Vagina (tissue), 2 donors: ENCODE measurements at regions not wholly inside any gene's neighbourhood (a gene's known extent, or its start where the extent isn't known, plus 50 kb on each side); places are given as distances from the start of the nearest gene placed in this dataset.

Experiments used
- POLR2A ChIP-seq, 2 donors: fragments of 450-650 bp; IDR thresholded peaks; one replicate each; pipeline ENCODE4 v1.6.1; 2017; ENCODE audit warnings: antibody characterized with exemption in 2 of 2, mild to moderate bottlenecking in 2 of 2, moderate library complexity in 2 of 2
- POLR2AphosphoS5 ChIP-seq, 2 donors: sonication (generic); formaldehyde crosslinking; IDR thresholded peaks; one replicate each; pipeline ENCODE4 v1.9.0; 2017; ENCODE audit warnings: antibody characterized with exemption in 2 of 2, mild to moderate bottlenecking in 2 of 2, low read depth in 1 of 2; ENCODE audit not compliant: insufficient read depth in 1 of 2
- TF ChIP-seq, protein P1 (sequence below), 3 experiments: fragments of 450-650 bp in 2 of 3; fragments of 200-600 bp in 1 of 3; sonication (generic) in 1 of 3; IDR thresholded peaks; one replicate each; pipeline ENCODE4 v1.5.1; 2017 to 2019; ENCODE audit warnings: antibody characterized with exemption in 3 of 3, mild to moderate bottlenecking in 2 of 3, moderate library complexity in 2 of 3

DNA sequence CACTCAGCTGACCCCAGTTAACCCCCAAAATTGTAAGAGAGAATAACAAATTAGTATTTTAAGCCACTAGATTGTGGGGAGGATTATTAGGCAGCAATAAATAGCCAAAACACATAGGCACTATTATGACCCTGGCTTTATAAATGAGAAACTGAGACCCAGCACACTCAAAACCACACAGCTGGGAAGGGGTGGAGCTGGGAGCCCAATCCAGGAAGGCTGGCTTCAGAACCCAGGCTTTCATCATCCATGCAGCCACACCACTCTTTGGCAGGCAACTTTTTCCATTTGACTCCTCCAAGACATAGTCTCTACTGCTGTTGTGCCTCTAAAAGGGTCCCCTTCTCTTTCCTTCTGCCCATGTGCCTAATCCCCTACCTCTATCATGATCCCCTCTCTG is 253.8 kb downstream of the DHX15 start:
- TF ChIP-seq, protein P1, sequence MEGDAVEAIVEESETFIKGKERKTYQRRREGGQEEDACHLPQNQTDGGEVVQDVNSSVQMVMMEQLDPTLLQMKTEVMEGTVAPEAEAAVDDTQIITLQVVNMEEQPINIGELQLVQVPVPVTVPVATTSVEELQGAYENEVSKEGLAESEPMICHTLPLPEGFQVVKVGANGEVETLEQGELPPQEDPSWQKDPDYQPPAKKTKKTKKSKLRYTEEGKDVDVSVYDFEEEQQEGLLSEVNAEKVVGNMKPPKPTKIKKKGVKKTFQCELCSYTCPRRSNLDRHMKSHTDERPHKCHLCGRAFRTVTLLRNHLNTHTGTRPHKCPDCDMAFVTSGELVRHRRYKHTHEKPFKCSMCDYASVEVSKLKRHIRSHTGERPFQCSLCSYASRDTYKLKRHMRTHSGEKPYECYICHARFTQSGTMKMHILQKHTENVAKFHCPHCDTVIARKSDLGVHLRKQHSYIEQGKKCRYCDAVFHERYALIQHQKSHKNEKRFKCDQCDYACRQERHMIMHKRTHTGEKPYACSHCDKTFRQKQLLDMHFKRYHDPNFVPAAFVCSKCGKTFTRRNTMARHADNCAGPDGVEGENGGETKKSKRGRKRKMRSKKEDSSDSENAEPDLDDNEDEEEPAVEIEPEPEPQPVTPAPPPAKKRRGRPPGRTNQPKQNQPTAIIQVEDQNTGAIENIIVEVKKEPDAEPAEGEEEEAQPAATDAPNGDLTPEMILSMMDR (IDR thresholded peaks at IDR 0.05): no peak
- TF ChIP-seq POLR2A (IDR thresholded peaks at IDR 0.05) (no peak), POLR2AphosphoS5 (IDR thresholded peaks at IDR 0.05; ENCODE audit: insufficient read depth in 1 of 2, low read depth in 1 of 2) (no peak)
